Body of pancreas (tissue), 4 donors: ENCODE measurements at regions not wholly inside any gene's neighbourhood (a gene's known extent, or its start where the extent isn't known, plus 50 kb on each side); places are given as distances from the start of the nearest gene placed in this dataset.

Source experiments
- ATAC-seq: fragments of 150-250 bp; one replicate; pipeline ENCODE4 v1.9.1; 2016
- DNase-seq, 4 donors: peaks; one replicate each; pipeline ENCODE4 v3.0.0-alpha.2; 2019
- H3K27ac ChIP-seq, 4 donors: fragments of 200-600 bp; sonication (generic); 1 replicate in 3 of 4; 2 replicates in 1 of 4; pipeline versions ENCODE4 v1.5.1 to v1.6.1; 2016 to 2019; ENCODE audit warnings: mild to moderate bottlenecking in 1 of 4, mixed read lengths in 1 of 4, moderate library complexity in 1 of 4
- H3K27me3 ChIP-seq, 2 donors: fragments of 200-600 bp; sonication (generic); one replicate each; pipeline ENCODE4 v1.6.0; 2016; ENCODE audit warnings: mild to moderate bottlenecking in 1 of 2
- H3K36me3 ChIP-seq, 2 donors: fragments of 200-600 bp; sonication (generic); replicated peaks in 1 of 2; 2 replicates each; pipeline ENCODE4 v1.5.1; 2016; ENCODE audit warnings: low read depth in 2 of 2; ENCODE audit not compliant: insufficient read depth in 1 of 2
- H3K4me1 ChIP-seq: fragments of 200-600 bp; sonication (generic); one replicate; pipeline ENCODE4 v1.6.0; 2016
- H3K4me3 ChIP-seq, 2 donors: fragments of 200-600 bp; sonication (generic); 1 replicate in 1 of 2; 2 replicates in 1 of 2; pipeline ENCODE4 v1.5.1; 2016 to 2019
- H3K9me3 ChIP-seq, 3 donors: fragments of 200-600 bp; sonication (generic); 1 replicate in 2 of 3; 2 replicates in 1 of 3; pipeline ENCODE4 v1.5.1; 2016
- POLR2A ChIP-seq, 3 donors: fragments of 450-650 bp; IDR thresholded peaks; one replicate each; pipeline ENCODE4 v1.6.1; 2016; ENCODE audit warnings: antibody characterized with exemption in 3 of 3, mild to moderate bottlenecking in 2 of 3
- WGBS, 2 donors: methylation state at CpG; one replicate each; pipeline ENCODE4 v1.1.5; 2017; 5-methylcytosine and 5-hydroxymethylcytosine counted together
- intact Hi-C: fragments of 100-400 bp; cut with DNase I; formaldehyde crosslinking; loops from one replicate; pipeline ENCODE4 v1.15.1; 2023
- TF ChIP-seq, protein P1 (sequence below), 7 experiments: fragments of 450-650 bp in 4 of 7; fragments of 200-600 bp in 3 of 7; sonication (generic) in 3 of 7; IDR thresholded peaks; one replicate each; pipeline ENCODE4 v1.5.1; 2016 to 2019; ENCODE audit warnings: antibody characterized with exemption in 7 of 7

DNA sequence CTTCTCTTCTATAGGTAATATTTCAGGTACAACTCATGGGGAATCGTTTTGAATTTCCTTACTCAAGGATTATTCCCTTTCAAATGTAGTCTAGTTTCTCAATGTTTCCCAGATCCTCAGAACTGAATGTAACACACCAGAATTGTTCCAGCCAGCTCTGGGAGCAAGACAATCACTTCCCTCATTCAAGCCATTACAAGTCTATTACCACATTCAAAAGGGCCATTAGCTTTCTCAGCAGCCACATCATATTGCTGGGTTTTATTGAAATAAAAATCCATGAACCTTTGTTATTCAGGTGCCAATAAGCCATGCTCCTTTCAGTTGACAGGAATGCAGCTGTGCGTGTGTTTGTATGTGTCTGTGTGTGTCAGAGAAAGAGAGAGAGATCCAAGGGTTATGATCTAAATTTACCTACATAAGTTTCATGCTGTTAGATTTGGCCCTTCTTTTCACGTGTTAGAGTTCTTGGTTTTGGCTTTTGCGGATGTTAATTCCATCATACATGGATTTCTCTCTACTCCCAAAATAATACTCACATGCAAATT, 357.7 kb downstream of the BCAT1 start:
- Histone ChIP-seq H3K27ac (no peak overlapping the region), H3K4me1 (no peaks in the 10 kb centered on the region), H3K27me3 (no peaks in the 10 kb centered on the region), H3K4me3 (no peak overlapping the region), H3K9me3 (no peaks in the 10 kb centered on the region), H3K36me3 (no peaks in the 10 kb centered on the region)
- 46 to 50% methylated on average over 4 of the region's 4 CpGs for WGBS, 2 donors
- no peak for ATAC-seq
- intact Hi-C loops = no loop called here
- TF ChIP-seq, protein P1, sequence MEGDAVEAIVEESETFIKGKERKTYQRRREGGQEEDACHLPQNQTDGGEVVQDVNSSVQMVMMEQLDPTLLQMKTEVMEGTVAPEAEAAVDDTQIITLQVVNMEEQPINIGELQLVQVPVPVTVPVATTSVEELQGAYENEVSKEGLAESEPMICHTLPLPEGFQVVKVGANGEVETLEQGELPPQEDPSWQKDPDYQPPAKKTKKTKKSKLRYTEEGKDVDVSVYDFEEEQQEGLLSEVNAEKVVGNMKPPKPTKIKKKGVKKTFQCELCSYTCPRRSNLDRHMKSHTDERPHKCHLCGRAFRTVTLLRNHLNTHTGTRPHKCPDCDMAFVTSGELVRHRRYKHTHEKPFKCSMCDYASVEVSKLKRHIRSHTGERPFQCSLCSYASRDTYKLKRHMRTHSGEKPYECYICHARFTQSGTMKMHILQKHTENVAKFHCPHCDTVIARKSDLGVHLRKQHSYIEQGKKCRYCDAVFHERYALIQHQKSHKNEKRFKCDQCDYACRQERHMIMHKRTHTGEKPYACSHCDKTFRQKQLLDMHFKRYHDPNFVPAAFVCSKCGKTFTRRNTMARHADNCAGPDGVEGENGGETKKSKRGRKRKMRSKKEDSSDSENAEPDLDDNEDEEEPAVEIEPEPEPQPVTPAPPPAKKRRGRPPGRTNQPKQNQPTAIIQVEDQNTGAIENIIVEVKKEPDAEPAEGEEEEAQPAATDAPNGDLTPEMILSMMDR (IDR thresholded peaks at IDR 0.05) = no peak
- no peak for TF ChIP-seq POLR2A (IDR thresholded peaks at IDR 0.05)
- no peak for DNase-seq

DNA sequence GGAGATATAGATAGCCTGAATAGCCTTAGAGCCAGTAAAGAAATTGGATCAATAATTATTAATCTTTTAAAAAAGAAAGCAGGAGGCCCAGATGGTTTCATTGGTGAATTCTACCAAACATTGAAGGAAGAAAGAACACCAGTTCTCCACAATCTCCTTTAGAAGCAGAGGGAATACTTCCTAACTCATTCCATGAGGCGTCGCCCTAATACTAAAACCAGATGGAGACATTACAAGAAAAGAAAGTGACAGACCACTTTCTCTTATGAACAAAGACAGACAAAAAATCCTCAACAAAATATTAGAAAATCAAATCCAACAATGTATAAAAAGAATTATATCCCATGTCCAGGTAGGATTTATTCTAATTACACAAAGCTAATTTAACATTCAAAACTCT, 362.6 kb downstream of the BCAT1 start:
- TF ChIP-seq POLR2A (IDR thresholded peaks at IDR 0.05) = no peak
- TF ChIP-seq, protein P1 (IDR thresholded peaks at IDR 0.05) = no peak
- 95 to 100% methylated on average over 2 of the region's 2 CpGs for WGBS, 2 donors

DNA sequence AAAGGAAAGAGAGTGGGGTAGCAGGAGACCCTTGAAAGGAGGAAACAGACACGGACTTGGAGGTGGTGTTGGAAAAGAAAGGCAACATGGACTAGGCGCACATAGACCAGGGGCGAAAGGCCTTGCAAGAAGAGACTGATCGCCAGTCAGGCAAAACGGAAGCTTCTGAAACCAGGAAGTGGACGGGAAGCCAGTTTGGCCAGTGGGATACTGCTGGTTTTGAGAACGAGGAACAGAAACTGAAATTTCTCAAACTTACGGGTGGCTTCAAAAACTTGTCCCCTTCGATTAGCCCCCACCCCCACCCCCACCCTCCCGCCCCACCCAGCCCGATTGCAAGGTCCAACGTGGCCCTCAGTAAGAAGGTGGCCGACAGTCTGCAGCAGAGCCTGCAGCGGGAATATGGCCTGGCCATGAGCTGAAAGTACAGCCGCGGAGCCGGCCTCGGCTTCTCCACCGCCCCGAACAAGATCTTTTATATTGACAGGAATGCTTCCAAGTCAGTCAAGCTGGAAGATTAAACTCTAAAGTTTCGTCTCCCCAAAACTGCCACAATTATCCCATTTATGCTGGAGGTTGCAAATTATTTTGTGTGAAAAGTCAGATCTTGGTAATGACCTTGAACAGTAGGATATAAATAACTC, 364.7 kb downstream of the BCAT1 start:
- 79 to 87% methylated on average over 15 to 21 of the region's 21 CpGs for WGBS, 2 donors
- H3K9me3 ChIP-seq = no peaks in the 10 kb centered on the region
- intact Hi-C loops = no loop called here
- H3K4me3 ChIP-seq = no peak overlapping the region
- TF ChIP-seq POLR2A (IDR thresholded peaks at IDR 0.05) = no peak
- TF ChIP-seq, protein P1 (IDR thresholded peaks at IDR 0.05) = no peak
- no peak for DNase-seq
- H3K4me1 ChIP-seq = no peaks in the 10 kb centered on the region
- ATAC-seq = no peak
- H3K36me3 ChIP-seq = no peaks in the 10 kb centered on the region
- no peaks in the 10 kb centered on the region for H3K27me3 ChIP-seq
- H3K27ac ChIP-seq = no peak overlapping the region

More for the DNA sequence above, 362.6 kb downstream of the BCAT1 start:
- intact Hi-C loops = no loop called here
- Histone ChIP-seq H3K27me3 (no peaks in the 10 kb centered on the region), H3K9me3 (no peaks in the 10 kb centered on the region), H3K36me3 (no peaks in the 10 kb centered on the region), H3K4me3 (no peak overlapping the region), H3K4me1 (no peaks in the 10 kb centered on the region), H3K27ac (no peak overlapping the region)
- DNase-seq (no peak), ATAC-seq (no peak)

DNA sequence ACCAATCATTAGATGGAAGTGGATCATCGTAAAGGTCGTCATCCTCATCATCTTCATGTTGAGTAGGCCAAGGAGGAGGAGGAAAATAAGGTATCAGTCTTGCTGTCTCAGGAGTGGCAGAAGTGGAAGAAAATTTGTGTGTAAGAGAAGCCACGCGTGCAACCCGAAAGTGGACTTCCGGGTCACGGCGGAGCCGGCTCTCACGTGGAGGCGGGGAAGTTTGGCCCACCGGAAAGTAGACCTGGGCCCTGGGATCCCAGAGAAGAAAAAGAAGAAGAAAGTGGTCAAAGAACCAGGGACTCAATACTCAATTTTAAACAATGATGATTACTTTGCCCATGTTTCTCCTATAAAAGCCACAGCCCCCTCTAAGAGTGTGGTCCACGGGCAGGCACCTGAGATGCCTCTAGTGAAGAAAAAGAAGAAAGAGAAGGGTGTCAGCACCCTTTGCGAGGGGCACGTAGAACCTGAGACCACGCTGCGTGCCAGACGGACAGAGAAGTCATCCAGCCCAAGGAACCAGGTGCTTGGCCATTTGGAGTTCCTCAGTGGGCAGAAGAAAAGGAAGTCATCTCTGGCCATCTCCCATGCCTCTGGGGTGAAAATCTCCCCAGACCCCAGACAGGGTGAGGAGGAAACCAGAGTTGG, 365.8 kb downstream of the BCAT1 start:
- ATAC-seq = no peak

More for the DNA sequence above, 365.8 kb downstream of the BCAT1 start:
- no peak for DNase-seq
- Histone ChIP-seq H3K27me3 (no peaks in the 10 kb centered on the region), H3K27ac (no peak overlapping the region), H3K36me3 (no peaks in the 10 kb centered on the region), H3K9me3 (no peaks in the 10 kb centered on the region), H3K4me1 (no peaks in the 10 kb centered on the region), H3K4me3 (no peak overlapping the region)
- TF ChIP-seq, protein P1 (IDR thresholded peaks at IDR 0.05) = no peak
- no peak for TF ChIP-seq POLR2A (IDR thresholded peaks at IDR 0.05)
- intact Hi-C loops = no loop called here
- WGBS, 2 donors = 91 to 97% methylated on average over 18 of the region's 18 CpGs
